ENCODE measurements at regions not wholly inside any gene's neighbourhood (a gene's known extent, or its start where the extent isn't known, plus 50 kb on each side); places are given as distances from the start of the nearest gene placed in this dataset.

DNA sequence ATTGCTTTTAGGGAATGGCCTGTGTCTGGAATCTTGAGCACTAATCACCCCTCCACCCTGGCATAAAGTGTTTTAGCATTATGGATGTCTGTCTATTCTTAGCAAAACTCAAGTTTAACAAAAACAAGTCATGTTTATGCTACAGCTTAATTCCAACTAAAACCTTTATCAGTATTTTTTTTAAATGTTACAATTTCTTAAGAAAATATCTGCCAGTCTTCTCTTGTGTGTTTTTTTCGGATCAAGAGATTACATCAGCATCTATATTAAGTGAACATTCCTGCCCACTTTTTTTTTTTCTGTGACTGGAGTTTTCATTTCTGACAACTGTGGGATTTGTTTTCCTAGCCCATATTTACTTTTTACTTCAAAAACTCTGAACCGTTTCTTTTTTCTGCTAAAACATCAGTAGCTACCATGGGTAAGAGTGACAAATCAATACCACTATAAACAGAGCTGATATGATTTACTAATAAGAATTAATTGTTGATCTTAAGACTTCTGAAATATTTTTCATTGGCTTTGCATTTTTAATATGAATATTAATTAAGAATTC is 94.3 kb downstream of the EDN1 start:
- no peak for DNase-seq

DNA sequence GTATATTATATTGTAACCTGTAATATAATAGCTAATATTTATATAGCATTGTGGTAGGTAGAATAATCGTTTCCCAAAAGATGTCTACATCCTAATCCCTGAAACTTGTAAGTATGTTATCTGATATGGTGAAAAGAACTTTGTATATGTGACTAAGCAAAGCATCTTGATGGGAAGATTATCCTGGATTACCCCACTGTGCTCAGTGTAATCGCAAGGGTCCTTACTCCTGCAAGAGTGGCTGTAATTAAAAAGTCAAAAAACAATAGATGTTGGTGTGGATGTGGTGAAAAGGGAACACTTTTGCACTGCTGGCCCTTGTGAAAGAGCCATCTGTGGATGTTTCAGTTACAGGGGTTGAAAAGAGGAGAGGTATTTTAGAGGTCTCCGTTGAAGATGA is 95.2 kb downstream of the EDN1 start:
- no peak for DNase-seq

DNA sequence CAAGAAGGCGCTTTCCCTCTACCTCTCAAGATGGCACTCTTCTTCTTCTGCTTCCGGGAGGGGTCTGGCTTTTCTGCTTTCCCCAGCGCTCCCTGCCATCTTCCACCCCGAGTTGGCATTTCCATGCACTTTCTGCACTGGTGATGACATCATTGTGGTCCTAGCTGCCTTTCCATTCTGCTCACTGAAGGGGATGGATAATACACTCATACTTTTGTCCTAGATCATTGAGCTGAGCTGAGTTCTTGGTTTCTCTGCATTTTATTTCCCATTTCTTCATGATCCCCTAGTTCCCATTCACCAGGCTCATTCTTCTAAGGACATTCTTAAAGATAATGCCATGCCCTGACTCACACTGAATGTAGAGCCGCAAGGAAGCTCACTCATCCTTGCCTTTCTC is 96.7 kb downstream of the EDN1 start:
- DNase-seq: no peak

DNA sequence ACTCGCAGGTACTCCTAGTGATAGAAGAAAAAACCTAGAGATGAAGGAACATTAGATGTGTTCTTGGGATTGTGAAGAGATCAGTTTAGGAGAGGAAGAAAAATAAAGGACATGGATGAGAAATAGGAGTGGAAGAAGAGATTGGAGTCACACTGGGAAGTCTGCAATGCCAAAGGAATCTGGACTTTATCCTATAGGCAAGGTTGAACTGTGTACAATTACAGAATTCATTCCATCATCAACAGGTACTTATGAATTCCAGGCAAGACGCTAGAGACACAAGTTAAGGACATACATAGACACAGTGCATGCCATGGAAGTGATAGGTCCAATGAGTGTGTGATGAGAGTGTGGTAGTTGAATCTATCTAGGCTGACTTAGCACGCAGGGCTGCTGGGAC is 101.3 kb downstream of the EDN1 start:
- no peak for DNase-seq

DNA sequence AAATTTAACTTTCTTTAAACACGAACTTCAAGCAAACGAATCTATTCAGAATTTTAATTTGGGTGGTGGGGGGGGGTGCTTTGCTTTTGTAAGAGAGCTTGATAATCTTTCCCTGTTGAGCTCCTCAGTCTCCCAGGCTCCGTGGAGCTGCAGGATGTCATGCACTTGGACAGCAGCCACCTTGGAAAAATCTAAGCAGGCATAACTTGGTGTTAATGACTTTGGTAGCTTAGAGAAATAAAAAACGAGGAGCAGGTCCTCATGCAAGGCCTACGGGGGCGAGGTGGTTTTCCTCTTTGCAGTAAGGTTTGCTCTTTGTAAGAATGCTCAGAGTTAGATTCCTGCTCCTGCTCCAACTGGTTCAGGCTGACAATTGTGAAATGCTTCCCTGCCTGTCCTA is 102.3 kb downstream of the EDN1 start:
- DNase-seq: no peak

DNA sequence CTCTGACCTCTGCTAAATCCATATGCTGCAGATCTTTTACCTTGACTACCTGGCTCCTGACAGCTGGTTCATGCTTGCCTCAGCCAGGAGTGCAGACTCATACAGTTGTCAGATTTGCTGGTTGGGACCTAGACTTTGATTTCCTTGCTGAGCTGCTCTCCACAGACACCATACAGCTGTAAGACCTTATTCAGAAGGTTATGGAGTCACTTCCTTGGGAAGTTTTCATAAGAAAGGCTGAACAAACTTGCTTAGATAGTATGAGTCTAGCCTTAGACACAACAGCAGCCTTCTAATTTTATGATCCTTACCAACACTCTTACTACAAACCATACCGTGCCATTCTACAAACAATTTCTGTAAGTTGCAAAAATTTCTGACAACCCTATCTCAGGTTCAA is 102.9 kb downstream of the EDN1 start:
- no peak for DNase-seq

DNA sequence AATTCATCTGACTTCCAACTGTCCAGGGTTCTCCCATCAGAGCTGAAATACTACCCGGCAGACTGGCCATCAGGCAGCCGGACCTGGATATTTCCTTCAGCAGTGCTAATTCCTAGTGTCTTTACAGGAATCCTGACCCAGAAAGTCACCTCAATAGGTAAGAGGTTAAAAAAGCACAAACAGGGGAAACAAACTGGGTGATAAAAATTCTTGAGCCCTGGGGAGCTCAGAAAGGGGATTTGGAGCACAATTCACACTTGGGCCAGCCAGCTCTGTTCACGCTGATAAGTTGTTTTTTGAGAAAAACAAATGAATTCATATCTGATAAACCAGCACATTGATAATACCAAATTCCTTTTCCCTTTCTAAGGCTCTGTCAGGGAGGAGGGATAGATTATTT is 104.0 kb downstream of the EDN1 start:
- DNase-seq: no peak

DNA sequence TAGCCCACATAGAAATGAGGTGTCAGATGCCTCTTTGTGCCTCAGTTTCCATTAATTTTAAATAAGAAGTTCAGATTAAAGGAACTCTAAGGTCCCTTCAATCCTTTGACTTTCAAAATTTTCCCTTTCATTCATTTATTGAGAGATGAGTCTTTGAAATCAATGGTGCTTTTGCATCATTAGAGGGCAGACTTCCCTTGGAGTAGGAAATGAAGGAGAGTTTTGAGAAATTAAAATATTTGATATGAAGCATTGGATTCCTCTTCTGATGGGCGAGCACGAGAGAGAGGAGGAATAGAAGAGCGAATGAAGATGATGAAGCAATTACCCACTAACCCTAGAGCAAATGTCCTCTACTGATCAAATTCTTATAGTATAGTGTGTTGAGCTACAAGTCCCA is 105.7 kb downstream of the EDN1 start:
- DNase-seq: no peak

DNA sequence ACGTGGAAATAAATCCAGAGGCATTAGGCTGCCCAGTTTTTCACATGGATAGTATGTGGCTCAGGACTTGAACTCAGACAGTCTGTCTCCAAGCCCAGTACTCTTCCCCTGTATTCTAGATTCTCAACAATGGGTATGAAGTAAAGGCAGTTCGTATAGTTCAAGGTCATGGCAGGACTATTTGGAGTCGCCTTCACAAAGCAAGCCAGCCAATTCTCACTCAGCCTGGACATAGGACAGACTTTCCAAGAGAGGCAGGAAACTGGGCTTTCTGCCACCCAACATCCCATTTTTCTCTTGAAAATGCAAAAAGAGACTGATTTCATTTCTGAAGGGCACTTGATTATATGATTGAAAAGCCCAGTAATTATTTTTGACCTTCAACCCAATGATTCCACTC is 111.0 kb downstream of the EDN1 start:
- DNase-seq: peak; percentile 1

DNA sequence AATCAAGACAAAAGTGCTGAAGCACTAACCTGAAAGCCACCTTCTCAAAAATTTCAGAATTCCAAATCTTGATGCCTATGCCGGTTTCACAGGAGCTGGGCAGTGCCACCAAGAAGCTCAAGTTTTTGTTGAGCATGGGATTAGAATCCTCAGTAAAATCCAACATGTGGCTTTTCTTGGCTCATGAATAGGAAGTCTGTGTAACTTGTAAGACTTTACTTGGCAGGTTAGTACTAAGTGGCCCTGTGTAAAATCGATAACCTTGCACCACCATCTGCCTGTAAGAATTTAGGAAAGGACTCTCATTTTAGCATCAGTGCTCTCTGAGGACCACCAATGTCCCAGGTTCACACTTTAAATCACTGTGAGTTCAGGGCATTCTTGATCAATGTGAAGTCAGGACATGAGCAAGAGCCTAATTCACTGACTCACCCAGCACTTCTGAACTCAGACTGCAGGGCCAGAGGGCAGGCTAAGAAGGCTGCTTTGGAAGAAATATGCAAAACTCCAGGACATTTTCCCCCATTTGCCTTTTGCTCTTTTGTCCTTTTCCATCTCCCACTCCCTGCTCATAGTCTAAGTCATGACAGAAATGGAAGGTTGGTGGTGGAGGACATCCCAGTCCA is 113.2 kb downstream of the EDN1 start:
- no peak for DNase-seq

DNA sequence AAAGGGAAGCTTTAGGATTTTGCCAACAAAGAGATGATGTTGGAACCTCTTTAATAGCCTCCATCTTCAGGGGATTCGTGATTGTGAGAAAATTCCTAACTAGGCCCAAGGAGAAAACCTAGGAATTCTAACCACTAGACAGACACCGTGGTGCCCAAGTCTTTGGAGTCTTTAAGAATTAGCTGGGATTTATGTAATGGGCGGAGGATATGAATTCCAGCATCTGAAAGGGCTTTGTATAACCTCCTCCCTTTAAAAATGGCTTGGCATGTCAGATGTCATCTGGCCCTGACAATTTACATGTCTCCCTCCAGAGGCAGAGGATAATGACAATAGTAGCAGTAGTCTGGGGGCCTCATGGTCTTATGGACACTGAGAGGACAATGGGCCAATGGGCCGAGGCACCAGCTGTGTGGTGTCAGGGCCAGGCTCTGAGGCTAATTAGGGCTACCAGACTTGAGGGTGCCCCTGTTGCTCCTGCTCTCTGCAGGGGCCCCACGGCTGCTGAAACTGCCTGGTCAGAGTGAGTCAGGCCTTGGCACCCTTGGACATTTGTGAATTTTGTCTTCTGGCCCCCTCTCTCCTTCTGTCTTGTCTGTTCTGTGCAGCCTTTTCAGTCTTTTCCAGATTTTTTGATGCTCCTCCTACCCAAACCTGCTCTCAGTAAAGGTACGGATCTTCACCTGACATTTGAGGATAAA is 113.9 kb downstream of the EDN1 start:
- DNase-seq: no peak

DNA sequence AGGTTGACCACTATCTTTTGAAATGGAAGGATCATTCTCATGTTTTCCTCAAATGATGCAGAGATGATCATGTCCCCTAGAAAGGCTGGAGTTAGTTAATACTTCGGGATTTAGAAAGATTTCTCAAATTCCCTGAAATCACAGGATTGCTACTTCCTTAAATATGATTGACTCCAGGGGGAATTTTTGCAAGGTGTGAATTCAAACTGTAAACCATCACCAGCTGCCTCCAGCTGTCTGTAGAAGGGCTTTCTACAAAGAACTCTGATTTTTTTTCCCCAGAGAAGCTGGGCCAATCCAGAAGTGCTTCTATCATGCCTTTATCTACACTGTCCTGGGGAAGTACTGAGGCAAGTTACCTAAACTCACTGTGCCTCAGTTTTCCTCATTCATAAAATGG is 114.5 kb downstream of the EDN1 start:
- no peak for DNase-seq

DNA sequence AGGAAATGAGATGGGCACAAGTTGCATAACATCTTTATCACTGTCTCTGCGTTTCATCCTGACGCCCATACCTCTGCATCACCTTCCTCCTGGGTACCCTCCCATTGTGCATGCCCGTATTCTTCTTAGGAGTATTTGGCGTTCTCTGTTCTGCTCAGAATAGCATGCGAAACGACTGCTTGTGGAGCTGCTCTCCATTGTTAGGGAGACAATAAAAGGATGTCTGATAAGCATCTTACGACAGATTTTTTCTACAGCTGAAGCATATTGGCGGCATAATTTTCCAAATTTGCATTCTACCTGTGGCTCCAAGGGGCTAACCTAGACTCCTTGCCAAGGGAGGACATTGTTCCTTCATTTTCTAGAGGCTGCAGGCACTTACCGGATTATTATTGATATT is 118.6 kb downstream of the EDN1 start:
- no peak for DNase-seq

DNA sequence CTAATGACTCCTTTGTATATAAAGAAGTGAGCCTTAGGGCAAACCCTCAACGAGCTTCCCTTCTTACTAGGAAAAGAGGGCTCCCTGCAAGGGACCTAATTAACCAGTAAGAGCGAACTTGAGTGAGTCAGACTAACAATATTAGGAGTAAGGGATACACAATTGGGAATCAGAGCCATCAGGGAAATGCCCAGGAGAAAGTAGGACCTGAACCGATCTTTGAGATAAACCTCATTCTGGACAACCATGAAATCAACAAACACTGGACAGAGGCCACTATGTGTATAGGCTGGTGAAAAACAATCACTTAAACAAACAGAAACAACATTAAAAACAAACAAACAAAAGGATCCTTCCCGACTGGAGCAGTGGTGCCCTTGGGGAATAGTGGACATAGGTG is 120.8 kb downstream of the EDN1 start:
- DNase-seq: no peak

DNA sequence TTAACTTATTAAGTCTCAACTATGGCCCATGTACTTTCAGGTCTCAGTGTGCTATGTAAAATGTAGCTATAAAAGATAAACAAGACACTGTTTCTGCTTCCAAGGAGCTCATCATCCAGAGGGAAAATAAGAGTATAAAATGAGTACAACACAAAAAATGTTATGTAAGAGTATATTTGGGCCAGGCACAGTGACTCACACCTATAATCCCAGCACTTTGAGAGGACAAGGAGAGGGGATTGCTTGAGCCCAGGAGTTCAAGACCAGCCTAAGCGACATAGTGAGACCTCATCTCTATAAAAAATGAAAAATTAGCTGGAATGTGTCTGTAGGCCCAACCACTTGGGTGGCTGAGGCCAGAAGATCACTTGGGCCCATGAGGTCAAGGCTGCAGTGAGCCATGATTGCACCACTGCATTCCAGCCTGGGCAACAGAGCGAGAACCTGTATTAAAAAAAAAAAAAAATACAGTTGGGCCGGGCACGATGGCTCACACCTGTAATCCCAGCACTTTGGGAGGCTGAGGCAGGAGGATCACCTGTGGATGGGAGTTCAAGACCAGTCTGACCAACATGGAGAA is 124.0 kb downstream of the EDN1 start:
- no peak for DNase-seq

DNA sequence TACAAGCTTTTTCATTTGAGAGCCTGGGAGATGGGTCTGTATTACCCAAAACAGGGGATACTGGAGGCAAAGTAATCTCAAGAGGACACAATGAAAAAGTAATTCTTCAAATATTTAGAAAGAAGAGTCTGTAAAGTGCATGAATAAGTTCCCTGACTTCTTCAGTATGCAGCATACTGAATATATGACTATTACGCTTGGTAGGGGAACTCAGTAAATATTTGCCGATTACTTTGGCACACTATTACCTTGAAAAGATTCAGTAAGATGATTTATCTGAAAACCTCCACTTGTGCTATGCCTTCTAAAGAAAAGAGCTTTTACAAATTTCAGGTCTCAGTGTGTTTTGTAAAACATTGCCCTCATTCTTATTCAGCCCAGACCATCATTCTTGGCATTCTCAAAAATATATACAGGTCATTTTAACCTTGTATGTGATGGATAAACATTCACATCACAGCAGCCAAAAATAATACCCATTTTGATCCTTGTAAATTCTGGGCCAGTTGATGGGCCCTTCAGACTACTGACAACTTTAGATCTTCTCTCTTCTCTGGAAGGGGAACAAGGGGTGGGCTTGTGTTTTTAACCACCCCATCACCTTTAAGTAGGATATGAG is 125.9 kb downstream of the EDN1 start:
- DNase-seq: no peak

DNA sequence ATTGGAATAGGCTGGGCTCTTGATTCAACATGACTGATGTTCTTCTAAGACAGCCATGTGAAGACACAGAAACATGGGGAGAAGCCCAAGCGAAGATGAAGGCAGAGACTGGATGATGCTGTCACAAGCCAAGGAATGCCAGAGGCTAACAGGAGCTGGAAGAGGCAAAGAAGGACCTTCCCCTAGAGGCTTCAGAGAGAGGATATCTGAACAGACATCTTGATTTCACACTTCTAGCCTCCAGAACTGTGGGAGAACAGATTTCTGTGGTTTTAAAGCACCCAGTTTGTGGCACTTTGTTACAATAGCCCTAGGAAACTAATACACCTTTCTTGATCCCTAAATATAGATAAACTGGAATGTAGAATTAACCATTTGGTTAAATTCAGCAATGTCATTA is 127.0 kb downstream of the EDN1 start:
- DNase-seq: no peak

DNA sequence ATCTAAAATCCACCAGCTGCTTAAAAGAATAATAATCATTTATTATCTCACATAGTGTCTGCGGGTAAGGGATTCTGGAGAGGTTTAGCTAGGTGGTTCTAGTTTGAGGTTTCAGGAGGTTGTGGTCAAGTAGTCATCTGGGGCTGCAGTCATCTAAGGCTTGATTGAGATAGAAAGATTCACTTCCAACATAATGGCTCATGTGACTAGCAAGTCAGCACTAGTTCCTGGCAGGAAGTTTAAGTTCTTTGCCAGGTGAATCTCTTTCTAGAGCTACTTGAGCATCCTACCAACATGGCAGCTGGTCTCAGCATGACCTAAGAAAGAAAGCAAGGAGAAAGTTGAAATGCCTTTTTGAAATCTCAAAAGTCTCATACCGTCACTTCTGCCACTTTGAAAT is 128.8 kb downstream of the EDN1 start:
- DNase-seq: no peak

DNA sequence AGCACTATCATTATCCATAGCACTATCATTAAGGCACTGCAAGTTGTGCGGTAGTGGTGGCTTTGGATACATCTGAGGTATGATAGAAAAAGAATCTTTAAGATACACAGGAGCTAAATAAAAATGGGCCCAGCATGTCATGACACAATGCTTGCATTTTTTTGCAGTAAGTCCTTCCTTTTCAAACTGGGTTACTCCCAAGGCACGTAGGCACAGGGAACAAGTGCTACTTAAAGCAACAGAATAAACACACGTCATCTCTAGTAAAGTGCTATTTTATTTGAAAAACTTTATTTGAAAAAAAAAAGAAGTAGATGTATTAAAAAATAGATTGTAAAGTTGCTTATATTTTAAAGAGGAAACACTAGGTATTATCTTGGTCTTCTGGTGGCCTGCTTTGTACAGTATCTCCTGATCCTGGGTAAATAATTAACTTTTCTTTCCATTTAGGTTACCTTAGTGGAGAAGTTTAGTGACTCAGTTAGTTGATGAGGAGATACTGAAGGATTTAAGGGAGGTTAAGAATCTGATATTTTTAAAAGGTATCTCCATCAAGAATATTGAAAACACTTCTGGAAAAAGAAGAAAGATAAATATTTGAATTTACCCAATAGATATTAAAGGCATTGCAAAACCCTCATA is 129.6 kb downstream of the EDN1 start:
- no peak for DNase-seq

DNA sequence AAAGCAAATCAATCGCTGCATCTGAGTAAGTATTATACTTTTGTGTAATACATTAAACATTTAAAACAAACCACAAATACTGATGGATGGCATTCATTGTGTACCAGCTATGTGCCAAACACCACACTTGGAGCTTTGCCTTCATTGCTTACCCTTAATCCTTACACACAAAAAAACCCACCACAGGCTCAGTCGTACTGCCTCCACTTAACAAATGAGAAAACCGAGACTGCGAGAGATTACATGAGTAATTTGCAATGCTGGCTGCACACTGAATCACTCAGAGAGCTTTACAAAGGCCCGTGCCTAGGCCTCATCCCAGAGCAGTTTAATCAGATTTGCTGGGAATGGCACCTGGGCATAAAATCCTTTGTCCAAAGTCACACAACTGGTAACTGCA is 130.5 kb downstream of the EDN1 start:
- DNase-seq: no peak

DNA sequence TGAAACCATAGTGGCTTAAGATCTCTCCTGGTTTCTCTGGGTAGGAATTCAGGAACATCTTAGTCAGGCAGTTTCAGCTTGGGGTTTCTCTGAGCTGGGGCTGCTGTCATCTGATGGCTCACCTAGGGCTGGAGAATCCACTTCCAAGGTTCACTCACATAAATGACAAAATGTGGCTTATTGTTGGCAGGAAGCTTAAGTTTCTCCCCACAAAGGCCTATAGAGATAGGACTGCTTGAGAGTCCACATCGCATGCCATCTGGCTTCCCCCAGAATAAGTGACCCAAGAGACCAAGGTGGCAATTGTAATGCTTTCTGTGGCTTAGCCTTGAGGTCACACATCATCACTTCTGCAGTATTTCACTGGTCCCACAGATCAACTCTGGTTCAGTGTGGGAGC is 131.4 kb downstream of the EDN1 start:
- no peak for DNase-seq

DNA sequence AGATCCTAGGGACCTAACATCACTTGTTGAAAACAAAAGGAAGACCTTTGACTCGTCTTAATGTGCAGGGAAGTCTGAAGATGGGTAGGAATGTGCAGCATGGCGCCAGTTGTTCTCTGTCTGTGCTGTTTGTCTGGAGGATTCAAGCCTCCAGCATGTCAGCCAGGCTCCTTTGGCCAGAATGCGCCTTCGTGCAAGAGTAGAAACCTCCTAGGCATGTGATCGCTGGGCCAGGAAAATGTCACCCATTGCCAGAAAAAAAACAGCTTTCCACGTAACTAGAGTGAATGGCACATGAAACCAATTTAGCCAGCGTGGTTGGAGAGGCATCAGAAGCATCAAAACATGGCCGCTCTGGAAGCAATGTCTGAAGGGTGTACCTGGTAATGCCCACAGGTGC is 132.7 kb downstream of the EDN1 start:
- DNase-seq: no peak

DNA sequence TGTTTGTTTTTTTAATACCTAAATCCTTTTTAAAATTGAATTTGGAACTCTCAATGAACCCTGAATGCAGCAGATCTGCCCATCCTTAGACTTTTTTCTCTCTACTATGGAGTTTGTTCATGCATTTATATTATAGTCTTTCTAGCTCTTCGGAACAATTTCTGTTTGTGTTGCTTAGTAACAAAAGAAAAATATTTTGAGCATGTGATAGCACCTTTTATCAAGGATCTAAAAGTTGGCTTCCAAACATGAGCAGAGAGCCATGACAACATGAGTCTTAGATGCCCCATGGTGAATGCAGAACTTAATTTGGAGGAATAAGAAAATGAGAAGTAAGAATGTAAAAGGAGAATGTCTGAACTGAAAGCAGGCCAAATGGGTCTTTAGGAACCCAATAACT is 133.7 kb downstream of the EDN1 start:
- DNase-seq: no peak

DNA sequence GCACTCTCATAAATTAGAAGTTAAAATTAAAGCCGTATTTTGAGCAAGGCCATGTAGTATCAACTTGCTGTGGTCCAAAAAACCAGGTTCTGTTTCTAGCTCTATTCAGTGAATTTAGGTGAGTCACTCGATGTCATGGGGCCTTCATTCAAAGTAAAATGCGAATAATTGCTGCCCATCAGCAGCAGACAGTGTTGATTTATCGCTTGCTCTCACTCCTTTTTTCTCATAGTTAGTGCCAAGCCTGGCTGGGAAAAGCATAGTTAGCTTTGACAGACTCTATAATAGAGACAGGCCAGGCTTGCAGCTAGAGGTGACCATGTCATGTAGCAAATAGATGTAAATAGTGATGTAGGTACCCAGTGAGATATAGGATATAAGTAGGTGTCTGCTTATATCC is 136.0 kb downstream of the EDN1 start:
- DNase-seq: no peak

Data from midbrain (tissue), 1 donor.